Lung (tissue), 11 donors: ENCODE measurements at regions not wholly inside any gene's neighbourhood (a gene's known extent, or its start where the extent isn't known, plus 50 kb on each side); places are given as distances from the start of the nearest gene placed in this dataset.
A peak's percentile ranks its signal among the peaks of the same experiment; 100 is the strongest.

Experiments used
- ATAC-seq: fragments of 200-7000 bp; cut with Tn5 transposase; one replicate; pipeline ENCODE4 v1.9.1; 2020; ENCODE audit warnings: moderate number of reproducible peaks; ENCODE audit not compliant: insufficient read depth, low FRiP score
- DNase-seq, 3 donors: peaks; one replicate each; pipeline ENCODE4 v3.0.0-alpha.2; 2013 to 2017
- H3K27ac ChIP-seq, 2 donors: one replicate each; pipeline ENCODE4 v1.5.1; 2013; ENCODE audit warnings: mild to moderate bottlenecking in 2 of 2, moderate library complexity in 2 of 2, control low read depth in 1 of 2, inconsistent platforms in 1 of 2, low read depth in 1 of 2, low read length in 1 of 2
- H3K27me3 ChIP-seq, 3 donors: one replicate each; pipeline ENCODE4 v1.5.1; 2013; ENCODE audit warnings: low read length in 2 of 3; ENCODE audit not compliant: control insufficient read depth in 3 of 3, insufficient read depth in 3 of 3
- H3K36me3 ChIP-seq, 4 donors: one replicate each; pipeline ENCODE4 v1.5.1; 2013; ENCODE audit warnings: low read length in 4 of 4, mild to moderate bottlenecking in 1 of 4, moderate library complexity in 1 of 4; ENCODE audit not compliant: control insufficient read depth in 4 of 4, insufficient read depth in 4 of 4
- H3K4me1 ChIP-seq, 5 donors: one replicate each; pipeline ENCODE4 v1.5.1; 2013; ENCODE audit warnings: low read length in 5 of 5, mild to moderate bottlenecking in 2 of 5, moderate library complexity in 1 of 5; ENCODE audit not compliant: control insufficient read depth in 5 of 5, insufficient read depth in 5 of 5
- H3K4me3 ChIP-seq: one replicate; pipeline ENCODE4 v1.5.1; 2013; ENCODE audit warnings: mild to moderate bottlenecking, control low read depth, moderate library complexity
- H3K9ac ChIP-seq, 2 donors: one replicate each; pipeline ENCODE4 v1.5.1; 2013; ENCODE audit warnings: low read length in 2 of 2, control low read depth in 1 of 2; ENCODE audit not compliant: insufficient read depth in 1 of 2
- H3K9me3 ChIP-seq, 4 donors: one replicate each; pipeline ENCODE4 v1.5.1; 2013; ENCODE audit warnings: low read length in 3 of 4, mild to moderate bottlenecking in 1 of 4, moderate library complexity in 1 of 4; ENCODE audit not compliant: control insufficient read depth in 4 of 4, insufficient read depth in 3 of 4
- WGBS, 2 donors: extraction: QIAGEN DNeasy Blood & Tissue Kit; methylation state at CpG; one replicate each; pipeline ENCODE4 v1.1.7; 2013; 5-methylcytosine and 5-hydroxymethylcytosine counted together
- TF ChIP-seq, protein P1 (sequence below): IDR thresholded peaks from 2 replicates; pipeline ENCODE4 v1.5.1; 2012; ENCODE audit warnings: mild to moderate bottlenecking; ENCODE audit errors: control extremely low read depth, extremely low read depth
- donor health status: control.
- donor health status: control.
- donor health status: Bipolar disorder and iron deficiency.
- donor health status: healthy.
- donor health status: DM: yes; HTN: yes; CAD: no.

- ATAC-seq, result no peak
- WGBS, 2 donors, result 86 to 100% methylated on average over 1 of the region's 1 CpG
- Histone ChIP-seq H3K27me3 (no peaks in the 10 kb centered on the region), H3K9ac (peak overlapping the region in 1 of 2 donors; percentile 26), H3K4me3 (no peak overlapping the region), H3K9me3 (no peaks in the 10 kb centered on the region), H3K36me3 (no peaks in the 10 kb centered on the region), H3K4me1 (peaks cover 0 to 11% (median 6%) of the 10 kb centered on the region in 5 donors), H3K27ac (peak overlapping the region in 1 of 2 donors; percentile 87)
- no peak for DNase-seq
- TF ChIP-seq, protein P1, sequence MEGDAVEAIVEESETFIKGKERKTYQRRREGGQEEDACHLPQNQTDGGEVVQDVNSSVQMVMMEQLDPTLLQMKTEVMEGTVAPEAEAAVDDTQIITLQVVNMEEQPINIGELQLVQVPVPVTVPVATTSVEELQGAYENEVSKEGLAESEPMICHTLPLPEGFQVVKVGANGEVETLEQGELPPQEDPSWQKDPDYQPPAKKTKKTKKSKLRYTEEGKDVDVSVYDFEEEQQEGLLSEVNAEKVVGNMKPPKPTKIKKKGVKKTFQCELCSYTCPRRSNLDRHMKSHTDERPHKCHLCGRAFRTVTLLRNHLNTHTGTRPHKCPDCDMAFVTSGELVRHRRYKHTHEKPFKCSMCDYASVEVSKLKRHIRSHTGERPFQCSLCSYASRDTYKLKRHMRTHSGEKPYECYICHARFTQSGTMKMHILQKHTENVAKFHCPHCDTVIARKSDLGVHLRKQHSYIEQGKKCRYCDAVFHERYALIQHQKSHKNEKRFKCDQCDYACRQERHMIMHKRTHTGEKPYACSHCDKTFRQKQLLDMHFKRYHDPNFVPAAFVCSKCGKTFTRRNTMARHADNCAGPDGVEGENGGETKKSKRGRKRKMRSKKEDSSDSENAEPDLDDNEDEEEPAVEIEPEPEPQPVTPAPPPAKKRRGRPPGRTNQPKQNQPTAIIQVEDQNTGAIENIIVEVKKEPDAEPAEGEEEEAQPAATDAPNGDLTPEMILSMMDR, result no peak
Observed at GRCh38 chr10:4132216-4132556, 347.2 kb upstream of the KLF6 start.

DNA sequence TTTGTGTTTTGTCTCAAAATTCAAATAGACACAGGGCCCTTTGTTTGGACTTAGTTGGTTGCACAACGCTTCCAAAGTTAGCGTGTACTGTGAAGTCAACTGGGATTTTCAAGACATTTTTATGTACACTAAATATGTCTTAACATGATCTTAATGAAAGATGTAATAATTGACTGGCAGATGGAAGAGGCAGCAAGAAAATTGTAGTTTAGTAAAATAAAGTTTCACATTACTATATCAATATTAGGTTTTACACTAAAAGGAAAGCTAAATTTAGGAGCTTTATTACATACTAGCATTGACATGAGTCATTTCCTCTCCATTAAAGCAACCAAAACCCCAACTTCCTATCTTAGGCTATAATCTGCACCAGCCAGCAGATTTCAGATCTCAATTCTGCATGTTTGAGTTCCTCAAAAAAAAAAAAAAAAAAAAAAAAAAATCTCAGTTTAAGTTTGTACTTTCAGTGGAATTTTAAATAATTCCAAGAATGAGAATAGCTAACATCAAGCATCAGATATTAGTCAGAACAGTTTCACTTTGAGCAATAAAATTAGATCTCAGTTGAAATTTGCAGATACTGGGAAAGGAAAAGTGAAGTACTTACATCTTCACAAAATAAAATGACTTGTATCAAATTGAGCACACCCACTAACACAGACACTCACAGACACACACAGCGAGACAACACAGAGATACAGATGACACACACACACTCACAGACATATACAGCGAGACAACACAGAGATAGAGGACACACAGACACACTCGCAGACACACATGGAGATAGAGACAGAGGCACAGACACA lies 346.6 kb upstream of the KLF6 start:
- peaks cover 0 to 11% (median 6%) of the 10 kb centered on the region in 5 donors for H3K4me1 ChIP-seq
- no peak overlapping the region for H3K4me3 ChIP-seq
- peak overlapping the region in 1 of 2 donors; percentile 87 for H3K27ac ChIP-seq
- ATAC-seq (peak; percentile 49), DNase-seq (peak in 2 of 3 donors; percentile 49 to 60)
- H3K9me3 ChIP-seq, result peaks cover 0 to under 1% (median under 1%) of the 10 kb centered on the region in 4 donors
- TF ChIP-seq, protein P1, result no peak
- H3K27me3 ChIP-seq, result no peaks in the 10 kb centered on the region
- H3K36me3 ChIP-seq, result no peaks in the 10 kb centered on the region
- peak overlapping the region in 1 of 2 donors; percentile 26 for H3K9ac ChIP-seq
- WGBS, 2 donors, result 43 to 50% methylated on average over 5 of the region's 5 CpGs

GRCh38 chr10:4130685-4131084 lies 345.7 kb upstream of the KLF6 start:
- Histone ChIP-seq H3K27me3 (no peaks in the 10 kb centered on the region), H3K4me3 (no peak overlapping the region), H3K9ac (no peak overlapping the region), H3K36me3 (no peaks in the 10 kb centered on the region), H3K9me3 (peaks cover 0 to 8% (median 2%) of the 10 kb centered on the region in 4 donors), H3K4me1 (peaks cover 0 to 11% (median 6%) of the 10 kb centered on the region in 5 donors), H3K27ac (peak overlapping the region; percentile 26 to 40)
- 27 to 59% methylated on average over 4 of the region's 4 CpGs for WGBS, 2 donors
- DNase-seq (peak in 2 of 3 donors; percentile 32 to 38), ATAC-seq (no peak)
- TF ChIP-seq, protein P1, result no peak
